GM20000 (cell line): ENCODE measurements at regions not wholly inside any gene's neighbourhood (a gene's known extent, or its start where the extent isn't known, plus 50 kb on each side); places are given as distances from the start of the nearest gene placed in this dataset.

Experiments used
- DNase-seq: peaks from one replicate; pipeline ENCODE4 v3.0.0; 2012; ENCODE audit warnings: low spot score
- TF ChIP-seq, protein P1 (sequence below): IDR thresholded peaks from 2 replicates; pipeline ENCODE4 v1.5.1; 2012; ENCODE audit warnings: mild to moderate bottlenecking, control low read depth; ENCODE audit errors: extremely low read depth, missing control alignments

DNA sequence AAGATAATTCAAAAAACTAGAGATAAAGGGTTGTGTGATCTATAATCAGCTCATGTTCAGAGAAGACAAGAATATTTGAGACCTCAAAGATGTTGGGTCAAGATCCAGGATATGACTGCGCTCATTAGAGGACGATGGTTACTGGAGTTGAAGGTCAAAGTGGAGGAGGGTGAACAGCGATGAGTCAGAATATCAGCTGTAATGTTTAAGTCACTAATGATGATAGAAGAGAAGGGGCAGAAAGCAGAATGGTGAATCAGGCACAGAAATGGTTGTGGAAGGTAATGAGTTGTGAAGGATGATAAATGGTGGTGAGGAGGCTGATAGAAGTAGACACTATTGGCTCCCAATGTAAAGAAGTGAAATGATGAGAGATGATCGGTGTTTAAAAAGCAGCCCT, 540.3 kb downstream of the INHBA start:
- TF ChIP-seq, protein P1, sequence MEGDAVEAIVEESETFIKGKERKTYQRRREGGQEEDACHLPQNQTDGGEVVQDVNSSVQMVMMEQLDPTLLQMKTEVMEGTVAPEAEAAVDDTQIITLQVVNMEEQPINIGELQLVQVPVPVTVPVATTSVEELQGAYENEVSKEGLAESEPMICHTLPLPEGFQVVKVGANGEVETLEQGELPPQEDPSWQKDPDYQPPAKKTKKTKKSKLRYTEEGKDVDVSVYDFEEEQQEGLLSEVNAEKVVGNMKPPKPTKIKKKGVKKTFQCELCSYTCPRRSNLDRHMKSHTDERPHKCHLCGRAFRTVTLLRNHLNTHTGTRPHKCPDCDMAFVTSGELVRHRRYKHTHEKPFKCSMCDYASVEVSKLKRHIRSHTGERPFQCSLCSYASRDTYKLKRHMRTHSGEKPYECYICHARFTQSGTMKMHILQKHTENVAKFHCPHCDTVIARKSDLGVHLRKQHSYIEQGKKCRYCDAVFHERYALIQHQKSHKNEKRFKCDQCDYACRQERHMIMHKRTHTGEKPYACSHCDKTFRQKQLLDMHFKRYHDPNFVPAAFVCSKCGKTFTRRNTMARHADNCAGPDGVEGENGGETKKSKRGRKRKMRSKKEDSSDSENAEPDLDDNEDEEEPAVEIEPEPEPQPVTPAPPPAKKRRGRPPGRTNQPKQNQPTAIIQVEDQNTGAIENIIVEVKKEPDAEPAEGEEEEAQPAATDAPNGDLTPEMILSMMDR, result no peak
- no peak for DNase-seq

- no peak for DNase-seq
- TF ChIP-seq, protein P1, result no peak
Observed at GRCh38 chr7:41161041-41161587, 541.8 kb downstream of the INHBA start.

DNA sequence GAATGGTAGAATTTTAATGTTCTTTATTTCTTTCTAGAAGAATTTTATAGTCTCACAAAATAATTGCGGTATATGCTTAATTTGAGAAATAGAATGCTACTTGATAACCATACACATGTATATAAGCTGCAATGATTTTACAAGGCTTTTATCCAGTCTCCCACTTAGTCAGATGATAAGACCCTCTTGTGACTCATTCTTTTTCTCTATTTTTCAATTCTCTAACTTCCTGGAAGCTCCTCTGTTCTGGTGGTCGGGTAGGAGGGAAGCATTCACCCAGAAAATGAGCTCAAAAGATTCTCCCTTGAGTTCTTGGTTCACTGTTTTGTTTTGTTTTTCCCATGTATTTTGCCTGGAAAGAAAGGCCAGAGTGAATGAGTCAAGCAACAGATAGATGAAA, 546.6 kb downstream of the INHBA start:
- TF ChIP-seq, protein P1, result no peak
- DNase-seq, result no peak

DNA sequence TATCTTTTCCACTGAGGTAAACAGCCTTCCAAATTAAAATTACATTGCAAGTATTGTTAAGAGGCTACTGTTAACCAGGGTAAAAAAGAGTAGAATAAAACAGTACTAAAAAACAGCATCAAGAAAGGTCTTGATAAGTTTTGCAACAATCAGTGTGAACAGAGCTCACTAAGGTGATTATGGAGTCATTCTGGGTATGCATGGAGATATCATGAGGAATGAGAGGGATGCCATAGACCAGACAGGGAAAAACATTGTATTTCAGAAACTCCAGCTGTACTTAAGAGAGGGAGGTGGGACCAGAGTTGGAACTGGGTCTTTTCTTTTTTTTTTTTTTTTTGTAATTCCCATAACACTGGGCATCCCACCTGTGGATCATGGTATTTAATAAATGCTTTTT, 549.6 kb downstream of the INHBA start:
- TF ChIP-seq, protein P1, result no peak
- DNase-seq, result no peak

GRCh38 chr7:41152179-41152678, 550.7 kb downstream of the INHBA start:
- no peak for DNase-seq
- TF ChIP-seq, protein P1, result no peak

- no peak for DNase-seq
- TF ChIP-seq, protein P1, result no peak
Observed at GRCh38 chr7:41149576-41149975, 553.3 kb downstream of the INHBA start.

DNA sequence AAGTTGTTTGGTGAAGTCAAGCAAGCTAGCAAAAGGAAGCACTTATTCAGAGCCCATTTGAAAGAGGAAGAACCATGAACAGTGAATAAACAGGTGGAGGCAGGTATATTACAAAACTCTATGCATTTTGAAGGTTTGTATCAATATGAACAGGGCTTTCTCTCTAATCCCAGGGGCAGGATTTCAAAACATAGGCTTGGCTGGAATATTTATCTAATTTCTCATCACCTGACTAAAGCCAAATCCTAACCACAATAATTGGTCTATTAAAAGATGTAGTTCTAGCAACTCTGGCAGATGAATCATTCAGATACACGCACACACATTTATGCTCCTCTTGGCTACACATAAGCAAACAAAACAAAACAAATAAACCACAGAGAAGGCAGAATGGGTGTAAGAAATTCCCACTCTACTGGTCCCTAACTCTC, 554.4 kb downstream of the INHBA start:
- no peak for DNase-seq
- TF ChIP-seq, protein P1, result no peak
